NCI-H2196 (cell line): ENCODE measurements at regions not wholly inside any gene's neighbourhood (a gene's known extent, or its start where the extent isn't known, plus 50 kb on each side); places are given as distances from the start of the nearest gene placed in this dataset.
"Not testable (repeated sequence)": the region's sequence is repeated elsewhere in the genome, so short reads cannot be mapped to it uniquely, and the experiment has no call there.

Source experiments
- DNase-seq: peaks from one replicate; lab custom pipeline; 2025; ENCODE audit not compliant: unreplicated experiment; lab: John Stamatoyannopoulos, UW

DNA sequence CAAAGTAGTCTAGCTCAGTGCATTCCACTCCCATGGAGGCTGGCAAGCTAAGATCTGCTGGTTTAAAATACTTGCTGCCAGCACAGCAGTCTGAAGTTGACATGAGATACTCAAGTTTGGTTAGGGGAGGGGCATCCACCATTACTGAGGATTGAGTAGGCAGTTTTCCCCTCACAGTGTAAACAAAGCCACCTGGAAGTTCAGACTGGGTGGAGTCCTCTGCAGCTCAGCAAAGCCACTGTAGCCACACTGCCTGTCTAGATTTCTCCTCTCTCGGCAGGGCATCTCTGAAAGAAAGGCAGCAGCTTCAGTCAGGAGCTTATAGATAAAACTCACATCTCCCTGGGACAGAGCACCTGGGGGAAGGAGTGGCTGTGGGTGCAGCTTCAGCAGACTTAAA is 377.4 kb upstream of the PRR20A start:
- not testable (repeated sequence) for DNase-seq

DNA sequence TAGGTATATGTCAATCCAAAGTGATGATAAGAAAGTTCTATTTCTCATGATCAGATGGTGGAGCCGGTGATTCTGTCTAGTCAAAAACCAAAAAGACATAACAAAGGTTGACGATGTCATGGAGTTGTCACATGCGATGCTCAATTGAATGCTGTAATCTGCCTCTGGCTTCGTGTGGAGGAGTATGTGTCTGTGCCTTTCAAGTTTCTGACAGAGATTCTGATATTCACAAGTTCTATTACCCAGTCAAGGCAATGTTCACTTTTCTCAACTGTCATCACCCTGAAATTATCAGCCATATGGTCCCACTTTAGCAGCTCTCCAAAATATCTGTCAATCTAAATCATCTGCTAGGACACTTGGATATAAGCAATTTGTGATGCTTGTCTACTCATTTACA is 367.6 kb upstream of the PRR20A start:
- DNase-seq, result no peak

DNA sequence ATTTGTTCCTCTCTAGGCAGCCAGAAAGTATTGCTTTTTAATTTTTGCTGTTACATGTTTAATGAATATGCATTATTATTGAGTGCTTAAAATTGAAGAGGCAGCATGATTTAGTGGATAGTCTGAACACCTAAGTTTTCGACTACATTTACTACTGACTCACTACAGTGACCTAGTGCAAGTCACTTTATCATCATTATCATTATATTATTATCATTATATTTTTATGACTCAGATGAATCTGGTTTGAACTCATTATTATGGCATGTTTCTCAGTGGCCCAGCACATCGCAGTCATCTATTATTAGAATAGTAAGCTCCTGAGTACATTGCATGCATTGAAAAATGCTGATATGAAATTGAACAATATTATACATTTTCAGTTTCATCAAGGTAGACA is 351.2 kb upstream of the PRR20A start:
- no peak for DNase-seq

DNA sequence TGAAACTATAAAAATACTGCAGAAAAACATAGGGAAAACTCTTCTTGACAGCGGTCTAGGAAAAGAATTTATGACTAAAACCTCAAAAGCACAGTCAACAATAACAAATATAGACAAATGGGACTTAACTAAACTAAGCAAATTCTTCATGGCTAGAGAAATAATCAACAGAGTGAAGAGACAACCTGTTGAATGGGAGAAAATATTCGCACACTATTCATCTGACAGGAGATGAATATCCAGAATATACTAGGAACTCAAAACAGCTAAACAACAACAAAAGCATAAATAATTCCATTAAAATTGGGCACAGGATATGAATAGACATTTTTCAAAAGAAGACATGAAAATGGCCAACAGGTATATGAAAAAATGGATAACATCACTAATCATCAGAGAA is 303.6 kb upstream of the PRR20A start:
- DNase-seq, result no peak

DNA sequence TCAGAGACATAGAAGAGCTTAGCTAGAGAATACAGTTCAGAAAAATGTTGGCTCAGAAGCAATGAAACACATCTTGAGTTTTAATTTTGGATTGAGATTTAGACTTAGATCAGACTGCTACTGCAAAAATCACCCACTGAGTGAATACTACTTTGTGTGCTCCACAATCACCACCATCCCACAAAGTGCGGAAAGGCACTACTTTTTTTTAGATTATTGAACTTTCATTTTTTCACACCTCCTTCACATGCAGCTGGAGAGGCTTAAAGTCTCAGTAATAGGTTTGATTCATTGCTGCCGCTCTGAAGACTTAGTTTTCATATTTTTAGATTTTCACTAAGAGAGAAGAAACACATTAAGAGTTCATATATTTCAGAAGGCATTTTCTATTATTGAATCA is 289.9 kb upstream of the PRR20A start:
- DNase-seq, result no peak

DNA sequence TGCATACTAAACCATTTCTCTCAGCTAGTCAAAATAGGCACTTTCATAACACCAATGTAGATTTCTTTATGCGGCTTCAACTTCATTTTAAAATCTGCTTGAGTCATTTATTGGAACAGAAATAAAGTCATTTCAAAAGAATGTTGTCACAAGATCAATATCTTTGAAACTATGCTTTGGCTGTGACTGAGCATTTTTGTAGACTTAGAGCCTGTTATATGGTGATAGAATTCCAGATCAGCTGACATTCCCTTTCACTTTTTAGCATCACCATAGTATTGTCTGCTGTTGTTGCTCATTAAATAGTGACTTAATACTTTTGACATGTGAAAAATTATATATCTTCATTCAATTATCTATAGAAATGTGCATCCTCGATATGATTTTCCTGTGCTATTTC is 279.2 kb upstream of the PRR20A start:
- DNase-seq, result no peak

DNA sequence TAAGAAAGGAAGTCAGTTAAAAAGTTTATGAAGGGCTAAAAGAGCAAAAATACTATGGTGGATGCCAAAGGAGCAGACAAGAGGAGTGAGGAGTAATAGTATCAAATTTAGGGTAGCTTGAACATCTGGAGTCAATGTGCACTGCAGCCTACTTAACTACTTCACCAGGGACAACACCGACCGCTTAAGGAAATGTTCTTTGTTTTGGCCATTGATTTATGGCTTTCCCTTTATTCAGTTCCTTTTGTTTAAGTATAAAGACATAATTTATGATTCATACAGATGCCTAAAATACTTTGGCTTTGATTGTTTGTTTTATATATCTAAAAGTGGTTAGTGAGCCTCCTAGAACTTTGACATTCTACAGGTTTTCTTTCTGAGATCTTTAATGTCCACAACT is 276.3 kb upstream of the PRR20A start:
- no peak for DNase-seq

DNA sequence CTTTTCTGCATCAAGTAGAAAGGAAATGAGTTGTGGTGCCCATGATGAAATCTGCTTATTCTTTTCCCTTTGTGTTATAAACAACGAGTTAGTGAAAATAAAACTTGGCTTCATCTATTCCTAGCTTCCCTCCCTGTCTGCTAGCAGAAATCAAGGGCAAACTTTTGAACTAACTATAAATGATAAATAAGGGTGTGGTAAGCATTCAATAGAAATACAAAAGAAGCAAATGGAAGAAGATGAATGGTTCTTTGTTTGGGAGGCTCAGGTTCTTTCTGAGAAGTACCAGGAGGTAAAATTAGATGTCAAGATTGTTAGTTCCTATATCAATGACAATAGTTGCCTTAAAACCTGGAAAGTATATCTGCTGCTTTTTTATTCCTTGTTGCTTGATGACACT is 275.3 kb upstream of the PRR20A start:
- DNase-seq, result no peak

DNA sequence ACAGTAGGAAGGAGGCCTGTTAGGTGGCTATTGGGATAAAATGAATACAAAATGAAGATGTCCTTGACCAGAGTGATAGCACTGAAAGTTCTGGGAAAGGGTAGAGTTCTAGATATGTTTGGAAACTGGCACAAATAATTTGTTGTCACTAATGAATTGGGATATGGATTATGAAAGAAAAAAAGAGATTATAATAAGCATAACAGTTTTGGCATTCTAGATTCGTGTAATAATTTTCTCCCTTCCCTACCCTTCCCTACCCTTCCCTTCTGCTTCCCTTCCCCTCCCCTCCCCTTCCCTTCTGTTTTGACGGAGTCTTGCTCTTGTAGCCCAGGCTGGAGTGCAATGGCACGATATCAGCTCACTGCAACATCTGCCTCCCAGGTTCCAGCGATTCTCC is 271.0 kb upstream of the PRR20A start:
- DNase-seq, result no peak

DNA sequence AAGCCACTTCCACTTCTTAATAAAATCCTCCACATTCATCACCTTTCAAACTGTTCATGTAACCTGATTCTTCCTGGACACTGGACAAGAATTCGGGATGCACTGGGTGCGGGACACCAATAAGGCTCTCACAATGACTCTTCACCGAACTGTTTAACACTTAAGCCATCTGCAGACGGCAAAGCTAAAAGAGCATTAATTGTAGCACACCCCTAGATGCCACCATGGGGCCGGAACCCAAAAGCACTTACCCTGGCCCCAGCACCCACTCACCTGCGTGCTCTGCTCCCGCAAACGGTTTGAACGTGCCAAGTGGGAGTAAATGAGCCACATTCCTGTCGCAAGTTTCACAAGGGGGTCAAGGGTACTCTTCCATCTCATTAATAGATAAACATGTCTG is 254.3 kb upstream of the PRR20A start:
- no peak for DNase-seq

DNA sequence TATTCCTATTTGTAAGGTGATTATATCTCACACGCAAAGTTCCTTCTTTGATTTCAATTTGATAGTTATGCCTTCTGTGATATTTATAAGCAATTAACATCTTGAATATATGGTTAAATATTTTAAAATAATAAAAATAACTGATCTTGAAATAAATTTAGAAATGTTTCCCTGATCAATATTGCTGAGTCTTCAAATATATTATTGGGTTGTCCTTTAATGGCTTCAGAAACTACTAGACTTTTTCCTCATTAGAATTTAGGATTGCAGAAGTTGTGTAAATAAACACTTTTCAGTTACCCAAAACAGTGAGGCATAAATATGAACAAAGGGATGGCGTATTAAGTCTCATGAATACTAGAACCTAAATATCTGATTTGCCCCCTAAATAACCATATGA is 252.3 kb upstream of the PRR20A start:
- DNase-seq, result no peak

DNA sequence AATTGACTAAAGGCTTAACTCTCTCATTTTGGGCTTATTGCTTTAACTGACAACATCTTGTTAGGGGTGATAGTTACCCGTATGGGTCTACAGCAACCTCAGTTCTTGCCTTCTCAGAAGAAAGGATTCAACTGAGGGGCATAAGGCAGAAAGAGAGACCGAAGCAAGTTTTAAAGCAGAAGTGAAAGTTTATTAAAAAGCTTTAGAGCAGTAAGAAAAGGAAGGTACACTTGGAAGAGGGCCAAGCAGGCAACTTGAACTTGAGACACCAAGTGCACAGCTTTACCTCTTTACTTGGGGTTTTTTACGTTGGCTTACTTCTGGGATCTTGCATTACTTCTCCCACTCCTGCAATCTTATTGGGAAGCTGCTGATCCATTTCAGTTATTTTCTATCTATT is 246.9 kb upstream of the PRR20A start:
- no peak for DNase-seq

DNA sequence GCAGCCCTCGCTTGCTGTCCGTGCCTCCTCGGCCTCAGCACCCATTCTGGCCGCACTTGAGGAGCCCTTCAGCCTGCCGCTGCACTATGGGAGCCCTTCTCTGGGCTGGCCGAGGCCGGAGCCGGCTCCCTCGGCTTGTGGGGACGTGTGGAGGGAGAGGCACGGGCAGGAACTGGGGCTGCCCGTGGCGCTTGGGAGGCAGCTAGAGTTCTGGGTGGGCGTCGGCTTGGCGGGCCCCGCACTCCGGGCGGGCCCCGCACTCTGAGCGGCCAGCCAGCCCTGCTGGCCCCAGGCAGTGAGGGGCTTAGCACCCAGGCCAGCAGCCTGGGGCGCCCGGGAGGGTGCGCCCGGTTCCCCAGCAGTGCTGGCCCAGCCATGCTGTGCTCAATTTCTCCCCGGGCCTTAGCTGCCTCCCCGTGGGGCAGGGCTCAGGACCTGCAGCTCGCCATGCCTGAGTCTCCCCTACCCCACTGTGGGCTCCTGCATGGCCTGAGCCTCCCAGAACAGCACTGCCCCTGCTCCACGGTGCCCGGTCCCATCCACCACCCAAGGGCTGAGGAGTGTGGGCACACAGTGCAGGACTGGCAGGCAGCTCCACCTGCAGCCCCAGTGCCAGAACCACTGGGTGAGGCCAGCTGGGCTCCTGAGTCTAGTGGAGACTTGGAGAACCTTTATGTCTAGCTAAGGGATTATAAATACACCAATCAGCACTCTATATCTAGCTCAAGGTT is 240.0 kb upstream of the PRR20A start:
- no peak for DNase-seq

DNA sequence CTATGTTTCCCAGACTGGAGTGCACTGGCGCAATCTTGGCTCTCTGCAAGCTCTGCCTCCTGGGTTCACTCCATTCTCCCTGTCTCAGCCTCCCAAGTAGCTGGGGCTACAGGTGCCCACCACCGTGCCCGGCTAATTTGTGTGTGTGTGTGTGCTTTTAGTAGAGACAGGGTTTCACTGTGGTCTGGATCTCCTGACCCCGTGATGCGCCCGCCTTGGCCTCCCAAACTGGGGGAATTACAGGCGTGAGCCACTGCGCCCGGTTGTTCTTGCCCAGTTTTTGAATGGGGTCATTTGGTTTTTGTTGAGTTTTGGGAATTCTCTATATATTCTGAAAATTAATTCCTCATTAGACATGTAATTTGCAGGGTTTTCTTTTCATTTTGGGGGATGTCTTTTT is 238.4 kb upstream of the PRR20A start:
- DNase-seq, result no peak

DNA sequence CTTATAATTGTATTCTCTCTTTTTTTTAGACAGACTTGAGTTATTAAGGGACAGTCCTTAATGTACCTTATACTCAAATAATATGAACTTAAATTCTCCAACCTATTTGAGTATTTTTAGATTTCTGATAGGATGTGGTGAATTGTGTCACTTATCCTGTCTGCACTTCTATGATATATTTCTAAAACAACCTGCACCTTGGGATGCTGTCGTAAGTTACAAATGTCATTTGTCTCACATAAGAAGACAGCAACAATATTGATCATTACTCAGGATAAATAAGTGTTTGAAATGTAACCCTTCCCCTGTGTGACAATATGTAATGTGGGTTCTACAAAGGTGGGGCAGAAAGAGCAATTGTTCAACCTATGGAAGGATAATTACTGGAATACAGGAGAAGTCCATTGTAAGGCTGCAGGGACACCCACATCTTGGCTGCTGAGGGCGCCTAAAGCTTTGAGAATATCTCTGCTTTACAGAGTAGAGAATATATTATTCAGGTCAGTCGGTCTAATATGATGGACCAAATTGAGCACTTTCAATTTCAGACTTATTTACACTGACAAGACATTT is 236.9 kb upstream of the PRR20A start:
- DNase-seq, result no peak

DNA sequence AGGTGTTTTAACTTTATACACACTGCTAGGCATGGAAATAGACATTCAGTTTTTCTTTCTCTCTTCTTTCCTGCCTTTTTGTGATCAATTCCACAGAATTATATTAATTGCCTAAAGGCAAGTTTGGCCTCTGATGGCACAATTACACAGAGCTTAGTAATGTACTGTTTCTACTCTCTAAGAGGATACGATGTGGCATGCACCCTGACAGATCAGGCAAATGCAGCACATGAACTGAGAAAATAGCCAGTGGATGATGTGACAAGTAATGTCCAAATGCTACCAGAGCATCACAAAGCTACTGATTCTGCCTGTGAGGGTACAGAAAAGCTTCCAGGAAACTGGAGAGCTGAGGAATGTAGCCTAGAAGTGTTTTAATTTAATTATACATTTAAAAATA is 233.8 kb upstream of the PRR20A start:
- no peak for DNase-seq

DNA sequence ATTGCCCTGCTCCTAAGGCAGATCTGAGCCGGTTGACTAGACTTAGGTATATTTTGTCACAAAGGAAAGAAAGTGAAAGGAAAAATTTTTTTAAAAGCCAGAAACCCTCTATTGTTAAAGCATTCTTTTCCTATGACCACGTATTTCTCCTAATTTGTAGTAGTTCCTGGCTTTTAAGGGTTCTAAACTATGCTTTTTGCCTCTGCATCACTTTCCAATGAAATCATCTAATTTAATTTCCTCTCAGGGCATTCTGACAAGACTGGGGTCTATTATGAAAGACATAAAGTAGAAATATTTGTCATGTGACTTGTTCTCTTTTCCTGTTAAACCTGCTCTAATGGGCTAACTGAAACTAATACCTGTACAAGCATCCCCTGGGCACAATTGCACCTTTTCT is 233.0 kb upstream of the PRR20A start:
- DNase-seq, result no peak

DNA sequence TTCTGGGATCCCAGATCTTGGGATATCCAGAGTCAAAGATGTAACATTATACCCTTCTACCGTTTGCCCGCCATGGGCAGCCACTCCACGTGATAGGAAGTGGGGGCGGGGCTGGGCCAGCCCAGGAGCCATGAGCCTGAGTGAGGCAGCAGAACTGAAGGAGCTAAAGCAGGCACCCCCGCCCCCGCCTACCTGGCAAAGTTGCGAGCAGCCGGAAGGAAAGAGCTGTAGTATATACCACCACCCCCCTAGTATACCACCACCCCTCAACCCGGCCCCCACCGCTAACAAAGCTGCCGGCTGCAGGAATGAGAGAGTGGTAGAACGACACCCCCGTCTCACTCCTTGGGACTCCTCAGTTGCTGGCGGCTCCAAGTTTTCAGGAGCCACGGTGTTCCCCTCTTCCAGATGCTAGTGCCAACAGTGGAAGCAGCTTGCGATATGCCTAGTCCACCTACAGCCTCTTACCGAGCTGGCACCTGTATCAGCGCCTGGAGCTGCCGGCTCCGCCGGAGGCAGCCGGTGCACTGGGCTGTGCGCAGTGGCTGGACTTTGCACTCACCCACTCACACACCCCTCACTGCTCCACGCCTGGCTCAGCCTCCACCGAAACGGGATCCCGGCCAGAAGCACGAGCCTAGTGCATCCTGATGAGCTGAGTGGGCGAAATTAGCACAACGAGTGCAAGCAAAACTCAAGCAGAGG is 230.7 kb upstream of the PRR20A start:
- DNase-seq, result no peak

DNA sequence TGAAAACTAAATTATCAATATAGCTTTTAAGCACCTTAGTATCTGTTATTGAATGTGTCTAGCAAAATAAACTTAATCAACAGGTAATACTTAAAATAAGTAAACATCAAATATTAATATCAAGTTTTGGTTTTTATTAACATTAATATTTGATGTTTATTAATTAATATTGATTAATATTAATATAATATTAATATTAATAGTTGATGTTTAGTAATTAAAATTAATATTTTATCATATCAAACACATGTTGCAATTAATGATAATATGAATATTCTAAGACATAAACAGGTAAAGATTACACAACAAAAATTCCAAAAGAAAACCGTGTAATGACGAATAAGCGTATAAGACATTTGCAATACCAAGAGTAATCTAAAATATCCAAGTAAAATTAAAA is 222.8 kb upstream of the PRR20A start:
- no peak for DNase-seq

DNA sequence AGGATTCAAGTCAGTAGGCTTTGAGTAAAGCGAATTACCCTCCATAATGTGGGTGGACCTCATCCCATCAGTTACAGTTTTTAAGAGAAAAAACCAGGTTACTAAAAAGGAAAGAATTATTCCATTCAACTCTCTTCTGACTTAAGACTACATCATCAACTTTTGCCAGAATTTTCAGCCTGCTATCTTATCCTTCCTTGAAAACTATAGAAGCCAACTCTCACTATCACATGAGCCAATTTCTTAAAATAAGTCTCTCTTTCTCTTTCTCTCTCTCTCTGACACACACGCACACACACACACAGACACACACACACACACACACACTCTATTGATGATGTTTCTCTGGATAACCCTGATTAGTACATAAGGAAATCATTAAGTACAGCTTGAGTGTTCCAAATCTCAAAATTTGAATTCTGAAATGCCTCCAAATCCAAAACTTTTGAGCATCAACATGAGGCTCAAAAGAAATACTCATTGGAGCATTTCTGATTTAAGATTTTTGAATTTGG is 217.0 kb upstream of the PRR20A start:
- no peak for DNase-seq

DNA sequence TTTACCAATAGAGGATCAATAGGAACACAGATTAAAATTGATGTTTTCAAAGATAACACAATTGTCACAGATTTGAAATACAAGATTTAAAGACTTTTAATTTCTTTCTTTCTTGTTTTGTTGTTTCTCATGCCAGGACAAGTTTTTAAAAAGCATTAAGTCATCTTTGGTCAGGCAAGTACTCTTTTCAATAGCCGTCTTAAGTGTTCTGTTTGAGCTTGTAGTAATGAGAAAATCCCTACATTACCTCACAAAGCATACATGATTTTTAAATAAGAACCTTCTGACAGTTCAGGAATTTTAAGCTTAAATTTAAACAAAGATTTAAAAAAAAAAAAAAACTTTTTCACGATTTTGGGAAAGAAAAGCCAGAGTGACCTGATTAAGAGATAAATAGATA is 216.3 kb upstream of the PRR20A start:
- DNase-seq, result no peak

DNA sequence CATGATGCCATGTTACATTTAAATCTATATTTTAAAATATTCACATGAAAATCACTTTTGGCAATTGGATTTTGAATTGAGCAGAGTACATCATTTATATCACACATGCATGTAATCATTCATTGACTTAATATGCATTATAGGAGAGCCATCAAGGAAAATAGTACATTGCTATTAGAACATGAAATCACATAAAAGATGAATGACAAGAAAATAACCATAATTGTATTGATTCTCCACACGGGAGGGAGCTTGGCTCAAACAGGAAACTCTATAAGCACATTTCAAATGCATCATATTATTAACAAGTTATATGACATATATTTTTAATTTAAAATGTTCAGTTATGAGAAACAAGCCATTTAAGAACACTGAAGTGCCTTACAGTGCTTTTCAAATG is 208.6 kb upstream of the PRR20A start:
- DNase-seq, result no peak
